Stimulated activated CD4-positive, alpha-beta T cell treated with anti-CD3 and anti-CD28 coated beads, TNF-alpha, amount 100 ng/mL, for 24 hours (primary cell): ENCODE measurements at regions not wholly inside any gene's neighbourhood (a gene's known extent, or its start where the extent isn't known, plus 50 kb on each side); places are given as distances from the start of the nearest gene placed in this dataset.

Experiments
- DNase-seq, 3 experiments: peaks; one replicate each; pipeline ENCODE4 v3.0.0-alpha.2; 2020; ENCODE audit warnings: low read depth in 3 of 3

- DNase-seq, result no peak
These were observed 189.4 kb downstream of the ARL4C start for GRCh38 chr2:234307322-234307961.

DNA sequence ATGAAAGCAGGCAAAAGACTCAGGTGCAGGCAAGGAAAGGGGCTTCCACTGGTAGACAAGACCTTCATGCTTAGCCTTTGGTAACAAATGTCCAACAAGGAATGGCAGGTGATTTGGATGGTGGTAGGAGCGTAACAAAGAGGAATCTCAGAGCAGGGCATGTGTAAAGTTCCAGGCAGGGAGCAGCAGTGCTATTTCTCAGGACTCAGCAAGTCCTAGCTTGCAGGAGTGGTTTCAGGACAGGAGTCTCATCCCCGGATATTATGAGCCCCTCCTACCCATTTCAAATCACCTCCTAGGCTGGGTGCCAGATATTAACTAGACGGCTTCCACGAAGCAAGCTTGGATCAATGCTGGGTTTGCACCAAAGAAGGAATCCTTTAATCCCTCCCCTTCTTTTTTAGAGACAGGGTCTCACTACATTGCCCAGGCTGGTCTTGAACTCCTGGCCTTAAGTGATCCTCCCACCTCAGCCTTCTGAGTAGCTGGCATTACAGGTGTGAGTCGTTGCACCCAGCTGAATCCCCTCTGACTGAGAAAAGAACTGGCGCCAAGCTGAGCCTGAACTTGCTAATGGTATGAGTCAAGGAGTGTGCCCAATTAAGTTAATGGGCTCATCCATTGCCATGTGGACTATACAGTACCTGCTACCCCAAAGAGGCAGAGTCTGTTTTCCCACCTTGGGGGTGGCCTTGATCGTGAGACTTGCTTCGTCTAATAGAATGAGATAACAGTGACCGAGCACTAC, 190.3 kb downstream of the ARL4C start:
- DNase-seq, result no peak

DNA sequence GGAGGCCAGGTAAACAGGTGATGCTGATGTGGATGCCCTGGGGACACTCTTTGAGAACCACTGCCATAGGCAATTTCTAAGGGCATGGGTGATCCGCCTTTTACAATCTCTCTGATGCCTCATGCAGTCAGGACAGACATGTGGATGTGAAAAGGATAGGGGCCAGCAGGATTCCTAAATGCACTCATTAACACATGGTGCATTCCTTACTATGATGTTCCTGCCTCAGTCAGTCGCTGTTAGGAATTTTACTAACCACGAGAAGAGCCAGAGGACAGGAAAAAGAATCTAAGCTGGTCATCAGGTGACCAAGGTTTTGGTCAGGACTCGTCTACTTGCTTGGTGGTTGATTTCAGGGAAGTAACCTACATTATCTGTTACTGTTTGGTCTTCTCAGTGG, 191.0 kb downstream of the ARL4C start:
- no peak for DNase-seq

GRCh38 chr2:234304950-234305349, 191.9 kb downstream of the ARL4C start:
- DNase-seq, result no peak

GRCh38 chr2:234302664-234302991, 194.3 kb downstream of the ARL4C start:
- no peak for DNase-seq

GRCh38 chr2:234300932-234301823, 195.7 kb downstream of the ARL4C start:
- DNase-seq, result no peak

GRCh38 chr2:234300391-234300925, 196.4 kb downstream of the ARL4C start:
- no peak for DNase-seq

DNA sequence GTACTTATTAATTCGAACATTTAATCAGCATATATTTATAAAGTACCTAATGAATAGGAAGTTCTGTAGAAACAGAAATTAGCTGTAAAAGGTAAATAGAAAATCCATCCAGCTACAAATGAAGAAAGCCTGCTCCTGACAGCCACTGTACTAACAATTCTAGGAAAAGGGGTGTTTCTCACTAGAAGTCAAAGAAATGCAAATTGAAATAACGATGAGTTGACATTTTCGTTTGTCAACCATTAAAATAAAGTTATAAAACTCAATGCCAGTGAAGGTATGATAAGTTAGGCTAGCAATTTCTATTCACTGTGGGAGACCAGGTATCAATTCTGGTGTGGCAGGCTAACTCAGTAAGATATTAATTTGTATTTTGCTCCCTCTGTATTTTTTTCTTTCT, 198.0 kb downstream of the ARL4C start:
- no peak for DNase-seq

- no peak for DNase-seq
These were observed 199.9 kb downstream of the ARL4C start for GRCh38 chr2:234296991-234297390.

DNA sequence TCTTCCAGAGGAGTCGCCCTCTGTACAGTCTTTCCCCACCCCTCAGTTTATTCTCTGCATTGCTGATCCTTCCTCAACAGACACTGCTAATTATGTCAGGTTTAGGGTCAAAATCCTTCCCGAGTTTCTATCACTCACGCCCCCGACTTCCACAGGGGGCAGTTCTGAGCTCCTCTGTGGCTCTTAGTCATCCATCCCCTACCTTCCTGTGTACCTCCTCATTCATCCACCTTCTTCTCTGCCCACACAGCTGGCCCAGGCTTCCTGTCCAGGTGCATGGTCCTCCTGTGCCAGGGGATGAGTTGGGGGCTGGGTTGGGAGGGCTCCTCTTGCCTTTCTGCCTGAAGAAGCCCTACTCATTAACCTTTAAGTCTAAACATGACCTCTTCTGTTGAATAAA, 202.9 kb downstream of the ARL4C start:
- no peak for DNase-seq

- no peak for DNase-seq
These were observed 204.0 kb downstream of the ARL4C start for GRCh38 chr2:234292962-234293243.

GRCh38 chr2:234292205-234292961, 204.5 kb downstream of the ARL4C start:
- peak in 1 of 3 experiments; percentile 64 for DNase-seq

- DNase-seq, result no peak
These were observed 205.1 kb downstream of the ARL4C start for GRCh38 chr2:234291765-234292204.

GRCh38 chr2:234290671-234291070, 206.2 kb downstream of the ARL4C start:
- DNase-seq, result peak; percentile 45 to 71 (median 69)

DNA sequence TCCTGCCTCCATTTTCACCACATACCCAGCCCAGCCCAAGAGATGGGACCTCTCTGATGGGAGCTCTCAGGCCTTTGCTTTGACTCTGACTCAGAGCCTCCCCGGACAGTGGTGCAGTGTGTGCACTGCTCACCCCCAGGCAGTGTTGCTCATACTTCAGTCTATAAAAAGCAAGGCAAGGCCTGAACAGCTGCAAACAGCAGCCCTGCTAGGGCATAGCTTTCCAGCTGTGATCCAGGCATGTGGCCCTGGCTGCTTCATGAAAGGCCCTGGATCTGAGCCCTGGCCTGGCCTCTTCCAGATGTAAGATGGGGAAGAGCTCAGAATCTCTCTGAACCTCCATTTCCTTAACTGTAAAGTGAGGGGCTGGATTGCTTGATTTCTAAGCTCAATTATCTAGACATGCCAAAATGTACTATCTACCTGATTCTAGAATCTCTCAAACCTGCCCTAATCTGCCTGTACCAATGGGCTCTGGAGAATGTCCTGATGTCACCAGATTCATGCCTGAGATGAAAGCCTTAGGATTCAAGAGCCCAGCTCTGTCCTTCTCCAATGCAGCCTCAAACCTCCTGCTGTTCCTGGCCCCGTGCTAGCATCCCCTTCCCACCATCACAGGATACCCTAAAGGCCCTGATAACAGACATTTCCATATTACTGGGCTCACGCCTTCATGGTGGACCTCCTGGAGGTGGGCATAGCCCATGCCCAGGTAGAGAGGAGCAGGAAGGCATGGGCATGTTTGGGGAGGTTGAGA, 206.9 kb downstream of the ARL4C start:
- no peak for DNase-seq

DNA sequence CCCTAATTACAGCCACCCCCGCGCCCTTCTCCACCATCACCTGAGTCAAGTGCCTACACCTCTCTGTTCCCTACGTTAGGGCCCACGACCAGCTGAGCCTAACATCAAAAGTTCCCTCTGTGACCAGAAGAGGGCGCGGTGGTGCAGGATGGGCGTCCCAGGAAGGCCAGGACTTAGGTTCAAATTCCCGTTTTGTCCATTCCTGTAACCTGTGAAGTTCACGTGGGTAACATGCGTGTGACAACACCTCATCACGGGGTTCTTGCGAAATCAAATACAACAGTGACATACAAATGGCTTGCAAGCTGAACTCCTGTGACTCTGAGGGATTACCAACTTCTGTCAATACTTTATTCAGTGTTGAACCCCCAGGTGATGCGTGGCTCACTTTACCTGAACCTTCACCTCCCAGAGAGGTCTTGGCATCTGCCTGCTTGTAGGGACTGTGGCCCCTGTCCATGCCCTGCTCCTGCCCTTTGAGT, 207.9 kb downstream of the ARL4C start:
- peak; percentile 42 to 65 (median 57) for DNase-seq

DNA sequence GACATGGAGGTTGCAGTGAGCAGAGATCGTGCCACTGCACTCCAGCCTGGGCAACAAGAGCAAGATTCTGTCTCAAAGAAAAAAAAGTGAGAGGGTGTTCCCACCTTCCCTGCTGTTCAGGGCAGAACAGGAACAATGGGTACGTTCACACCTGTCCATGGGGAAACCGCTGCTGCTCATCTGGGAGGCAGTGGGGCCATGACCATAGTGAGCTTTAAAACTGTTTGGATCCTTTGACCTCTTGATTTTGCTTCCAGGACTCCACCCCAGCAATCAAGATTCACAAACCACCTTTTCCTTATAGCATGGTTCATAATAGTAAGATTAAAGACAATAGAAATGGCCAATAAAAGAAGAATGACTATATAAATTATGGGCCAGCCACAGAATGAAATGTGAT, 209.2 kb downstream of the ARL4C start:
- no peak for DNase-seq

DNA sequence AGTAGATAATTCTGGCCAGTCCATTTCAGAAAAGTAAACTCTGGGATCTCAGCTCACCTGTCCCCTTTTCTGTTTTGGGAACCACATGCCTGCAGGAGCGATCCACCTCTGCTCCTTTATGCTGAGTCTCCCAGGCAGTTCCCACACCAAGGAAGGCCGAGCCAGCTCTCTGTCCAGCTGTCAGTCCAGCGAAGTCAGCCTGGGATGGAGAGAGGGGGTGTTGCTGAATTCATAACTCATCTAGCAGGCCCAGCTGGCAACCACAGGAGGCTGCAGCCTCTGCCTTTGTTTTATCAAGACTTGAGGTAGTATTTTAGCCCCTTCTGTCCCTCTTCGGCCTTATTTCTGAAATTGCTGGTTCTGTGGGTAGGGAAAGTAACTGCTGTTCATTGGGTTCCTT, 209.9 kb downstream of the ARL4C start:
- no peak for DNase-seq

- no peak for DNase-seq
These were observed 210.7 kb downstream of the ARL4C start for GRCh38 chr2:234286118-234286598.

DNA sequence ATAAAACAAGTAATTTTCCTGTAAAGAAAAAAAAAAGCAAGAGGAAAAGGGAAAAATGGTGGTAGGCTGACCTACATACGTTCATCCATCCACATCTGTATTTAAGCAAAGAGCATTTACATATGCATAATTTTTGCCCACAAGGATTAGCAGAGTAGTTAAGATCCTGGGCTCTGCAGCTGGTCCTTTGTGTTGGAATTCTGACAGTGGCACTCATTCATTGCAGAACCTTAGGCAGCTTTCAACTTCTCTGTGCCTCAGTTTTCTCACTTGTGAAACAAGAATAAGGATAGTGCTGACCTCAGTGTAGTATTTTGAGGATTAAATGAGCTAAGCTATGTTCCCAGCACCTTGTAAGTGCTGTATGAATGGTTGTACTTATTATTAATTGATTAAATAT, 211.3 kb downstream of the ARL4C start:
- DNase-seq, result no peak

DNA sequence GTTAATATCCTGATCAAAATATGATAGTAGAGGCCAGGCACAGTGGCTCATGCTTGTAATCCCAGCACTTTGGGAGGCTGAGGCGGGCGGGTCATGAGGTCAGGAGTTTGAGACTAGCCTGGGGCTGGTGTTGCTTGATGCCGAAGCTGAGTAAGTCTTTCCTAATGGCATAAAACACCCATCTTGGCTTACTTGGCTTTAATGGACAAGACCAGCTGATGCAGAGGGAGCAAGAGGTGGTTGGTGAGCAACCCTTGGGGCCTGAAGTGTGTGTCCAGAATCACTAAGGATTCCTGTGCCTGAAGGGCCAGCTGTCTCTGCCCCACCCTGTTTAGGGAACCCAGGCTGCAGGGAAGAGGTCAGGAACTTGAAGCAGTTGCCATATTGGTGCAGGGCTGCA, 217.2 kb downstream of the ARL4C start:
- no peak for DNase-seq
